IMR-90 (cell line): ENCODE measurements at regions not wholly inside any gene's neighbourhood (a gene's known extent, or its start where the extent isn't known, plus 50 kb on each side); places are given as distances from the start of the nearest gene placed in this dataset.

Source experiments
- ATAC-seq: fragments of 200-7000 bp; cut with Tn5 transposase; 2 replicates; pipeline ENCODE4 v1.9.1; 2020; ENCODE audit warnings: low read depth, mild to moderate bottlenecking, moderate library complexity
- BruUV-seq: library from RNA; stranded (reverse); fragments of 400-500 nt; replicated peaks from 2 replicates; lab custom pipeline; 2021; lab: Mats Ljungman, UMichigan
- CTCF ChIA-PET: fragments of 300-600 bp; formaldehyde crosslinking; extraction: SDS; loops from one replicate; lab custom pipeline; 2021; ENCODE audit warnings: antibody characterized with exemption; lab: Yijun Ruan, JAX
- POLR2A ChIA-PET: fragments of 300-600 bp; sonication (Branson Sonifier 250); formaldehyde crosslinking; loops from one replicate; lab custom pipeline; 2022; ENCODE audit warnings: antibody characterized with exemption; ENCODE audit not compliant: unreplicated experiment; lab: Charles Lee
- DNase-seq: peaks from one replicate; pipeline ENCODE4 v3.0.0; 2013
- H2AFZ ChIP-seq: replicated peaks from 2 replicates; pipeline ENCODE3; 2013; ENCODE audit warnings: low read length, mild to moderate bottlenecking; ENCODE audit not compliant: poor library complexity
- H2AK5ac ChIP-seq: 2 replicates; pipeline ENCODE4 v1.6.1; 2013; ENCODE audit warnings: low read depth, low read length, inconsistent platforms
- H2AK9ac ChIP-seq: replicated peaks from 2 replicates; pipeline ENCODE3; 2013; ENCODE audit warnings: mild to moderate bottlenecking, low read depth, low read length, moderate library complexity; ENCODE audit not compliant: poor library complexity
- H2BK120ac ChIP-seq: 2 replicates; pipeline ENCODE4 v1.6.1; 2013; ENCODE audit warnings: low read depth, low read length, inconsistent platforms
- H2BK15ac ChIP-seq: 3 replicates; pipeline ENCODE4 v1.6.1; 2013; ENCODE audit warnings: low read depth, low read length, inconsistent platforms
- H2BK20ac ChIP-seq: 2 replicates; pipeline ENCODE4 v1.6.1; 2013; ENCODE audit warnings: low read depth, mild to moderate bottlenecking, inconsistent platforms, low read length, moderate library complexity
- H2BK5ac ChIP-seq: 2 replicates; pipeline ENCODE4 v1.6.1; 2013; ENCODE audit warnings: mild to moderate bottlenecking, low read depth, low read length, inconsistent platforms; ENCODE audit not compliant: poor library complexity, severe bottlenecking
- H3K14ac ChIP-seq: replicated peaks from 2 replicates; pipeline ENCODE4 v1.6.1; 2013; ENCODE audit warnings: low read depth, low read length, inconsistent platforms
- H3K18ac ChIP-seq: 2 replicates; pipeline ENCODE4 v1.6.1; 2013; ENCODE audit warnings: low read depth, low read length, control low read depth
- H3K23ac ChIP-seq: 2 replicates; pipeline ENCODE4 v1.6.1; 2013; ENCODE audit warnings: low read depth, low read length, inconsistent platforms
- H3K27ac ChIP-seq: 2 replicates; pipeline ENCODE4 v1.5.1; 2013; ENCODE audit warnings: mild to moderate bottlenecking, control low read depth, low read length; ENCODE audit not compliant: insufficient read depth
- H3K27me3 ChIP-seq: 2 replicates; pipeline ENCODE4 v1.6.1; 2013; ENCODE audit warnings: low read length; ENCODE audit not compliant: control insufficient read depth, insufficient read depth
- H3K36me3 ChIP-seq: 2 replicates; pipeline ENCODE4 v1.6.1; 2013; ENCODE audit warnings: low read length, mixed read lengths; ENCODE audit not compliant: control insufficient read depth, insufficient read depth
- H3K4ac ChIP-seq: 2 replicates; pipeline ENCODE4 v1.6.1; 2013; ENCODE audit warnings: low read depth, low read length, inconsistent platforms
- H3K4me1 ChIP-seq: 2 replicates; pipeline ENCODE4 v1.6.1; 2013; ENCODE audit warnings: low read length, mixed read lengths; ENCODE audit not compliant: control insufficient read depth, insufficient read depth
- H3K4me2 ChIP-seq: 2 replicates; pipeline ENCODE4 v1.6.1; 2013; ENCODE audit warnings: low read depth, mild to moderate bottlenecking, control low read depth, low read length, moderate library complexity
- H3K4me3 ChIP-seq: 2 replicates; pipeline ENCODE4 v1.5.1; 2013; ENCODE audit warnings: low read depth, mild to moderate bottlenecking, control low read depth, low read length, moderate library complexity; ENCODE audit not compliant: insufficient read depth
- H3K56ac ChIP-seq: 2 replicates; pipeline ENCODE4 v1.6.1; 2013; ENCODE audit warnings: low read length, inconsistent platforms; ENCODE audit not compliant: insufficient read depth; ENCODE audit errors: extremely low read depth
- H3K79me1 ChIP-seq, 2 experiments: 2 replicates each; pipeline ENCODE4 v1.6.1; 2013; ENCODE audit warnings: low read length in 2 of 2, inconsistent platforms in 1 of 2, low read depth in 1 of 2
- H3K9ac ChIP-seq: 2 replicates; pipeline ENCODE4 v1.6.1; 2013; ENCODE audit warnings: low read depth, low read length, control low read depth
- H3K9me1 ChIP-seq: 2 replicates; pipeline ENCODE4 v1.6.1; 2013; ENCODE audit warnings: low read length, inconsistent platforms; ENCODE audit not compliant: insufficient read depth
- H3K9me3 ChIP-seq: 2 replicates; pipeline ENCODE4 v1.6.1; 2013; ENCODE audit warnings: low read length; ENCODE audit not compliant: control insufficient read depth, insufficient read depth
- H4K20me1 ChIP-seq: 2 replicates; pipeline ENCODE4 v1.6.1; 2013; ENCODE audit warnings: low read length, inconsistent platforms; ENCODE audit not compliant: insufficient read depth
- H4K5ac ChIP-seq: 2 replicates; pipeline ENCODE4 v1.6.1; 2013; ENCODE audit warnings: mild to moderate bottlenecking, low read depth, low read length, control low read depth
- H4K8ac ChIP-seq, 2 experiments: 2 replicates each; pipeline ENCODE4 v1.6.1; 2013; ENCODE audit warnings: low read depth in 2 of 2, low read length in 2 of 2, control low read depth in 1 of 2, inconsistent platforms in 1 of 2
- H4K91ac ChIP-seq: 2 replicates; pipeline ENCODE4 v1.6.1; 2013; ENCODE audit warnings: low read depth, low read length, inconsistent platforms; ENCODE audit not compliant: insufficient read depth
- BHLHE40 ChIP-seq: fragments of 150-350 bp; IDR thresholded peaks from 2 replicates; pipeline ENCODE4 v1.6.1; 2016; ENCODE audit warnings: mild to moderate bottlenecking, low read depth, low read length
- ELK1 ChIP-seq: fragments of 150-350 bp; IDR thresholded peaks from 2 replicates; pipeline ENCODE4 v1.6.1; 2016; ENCODE audit warnings: low read depth, mild to moderate bottlenecking, low read length, moderate library complexity, borderline replicate concordance
- FOS ChIP-seq: fragments of 150-350 bp; IDR thresholded peaks from 2 replicates; pipeline ENCODE4 v1.6.1; 2016; ENCODE audit warnings: low read depth, low read length
- MAFK ChIP-seq: IDR thresholded peaks from 2 replicates; pipeline ENCODE4 v1.6.1; 2012; ENCODE audit warnings: low read depth, low read length, improper control_type of control experiment
- MAZ ChIP-seq: IDR thresholded peaks from 2 replicates; pipeline ENCODE4 v1.6.1; 2012; ENCODE audit warnings: low read depth, mild to moderate bottlenecking, low read length, improper control_type of control experiment, moderate library complexity, borderline replicate concordance
- RFX5 ChIP-seq: IDR thresholded peaks from 2 replicates; pipeline ENCODE4 v1.8.0; 2012; ENCODE audit warnings: low read depth, mild to moderate bottlenecking, low read length, moderate library complexity
- SMC3 ChIP-seq: fragments of 150-350 bp; IDR thresholded peaks from 2 replicates; pipeline ENCODE4 v1.6.1; 2016; ENCODE audit warnings: low read depth, mild to moderate bottlenecking, antibody characterized with exemption, low read length, moderate library complexity
- WGBS, 2 experiments: methylation state at CpG; one replicate each; pipeline versions ENCODE4 v1.1.5 to v1.1.7; 2013; ENCODE audit warnings: missing lambda C conversion rate in 2 of 2; ENCODE audit not compliant: insufficient read length in 1 of 2; ENCODE audit errors: extremely low coverage in 2 of 2; 5-methylcytosine and 5-hydroxymethylcytosine counted together
- dilution Hi-C: fragments of 300-500 bp; cut with HindIII; formaldehyde crosslinking; loops from one replicate; pipeline ENCODE4 v1.14.3; 2018; ENCODE audit warnings: low sequenced_read_pairs; ENCODE audit not compliant: unreplicated experiment
- in situ Hi-C: fragments of 300-500 bp; cut with MboI; formaldehyde crosslinking; loops from 3 replicates; pipeline ENCODE4 v1.14.3; 2019; ENCODE audit warnings: low sequenced_read_pairs, inconsistent platforms, mixed read lengths
- intact Hi-C: fragments of 100-400 bp; cut with micrococcal nuclease; formaldehyde crosslinking; loops from 2 replicates; pipeline ENCODE4 v1.10.0; 2022
- TF ChIP-seq, protein P1 (sequence below): conservative IDR thresholded peaks from 2 replicates; pipeline ENCODE4 v1.5.1; 2012; ENCODE audit warnings: mild to moderate bottlenecking, low read depth, low read length, improper control_type of control experiment

- Histone ChIP-seq H2AK9ac (no peak overlapping the region), H3K27ac (no peak overlapping the region), H4K8ac (no peak overlapping the region), H3K9me3 (peaks cover 22% of the 10 kb centered on the region), H3K4ac (no peak overlapping the region), H3K27me3 (no peaks in the 10 kb centered on the region), H3K4me2 (no peak overlapping the region), H3K4me1 (no peaks in the 10 kb centered on the region), H2BK15ac (no peak overlapping the region), H2AK5ac (no peak overlapping the region), H4K5ac (no peak overlapping the region), H3K4me3 (no peak overlapping the region), H4K91ac (no peak overlapping the region), H3K36me3 (no peaks in the 10 kb centered on the region), H3K79me1 (no peaks in the 10 kb centered on the region), H2BK5ac (no peak overlapping the region), H3K18ac (no peak overlapping the region), H2BK20ac (no peak overlapping the region), H4K20me1 (no peaks in the 10 kb centered on the region), H3K23ac (no peak overlapping the region), H2AFZ (no peak overlapping the region), H2BK120ac (no peak overlapping the region), H3K14ac (no peak overlapping the region), H3K9ac (no peak overlapping the region), H3K56ac (no peak overlapping the region), H3K9me1 (no peaks in the 10 kb centered on the region)
- dilution Hi-C loops (no loop called here), in situ Hi-C loops (loop anchor here (25.0 kb wide), 1 partner anchor 387 kb away; no protein-coding TSS in a partner anchor), intact Hi-C loops (no loop called here)
- no TSS peak for BruUV-seq
- ChIA-PET POLR2A (no interaction called here), CTCF (no interaction called here)
- WGBS, 2 experiments, result 0% methylated on average over 2 of the region's 23 CpGs; no CpG with 5 or more reads in 1 of the 2 experiments
- no peak for ATAC-seq
- TF ChIP-seq, protein P1, sequence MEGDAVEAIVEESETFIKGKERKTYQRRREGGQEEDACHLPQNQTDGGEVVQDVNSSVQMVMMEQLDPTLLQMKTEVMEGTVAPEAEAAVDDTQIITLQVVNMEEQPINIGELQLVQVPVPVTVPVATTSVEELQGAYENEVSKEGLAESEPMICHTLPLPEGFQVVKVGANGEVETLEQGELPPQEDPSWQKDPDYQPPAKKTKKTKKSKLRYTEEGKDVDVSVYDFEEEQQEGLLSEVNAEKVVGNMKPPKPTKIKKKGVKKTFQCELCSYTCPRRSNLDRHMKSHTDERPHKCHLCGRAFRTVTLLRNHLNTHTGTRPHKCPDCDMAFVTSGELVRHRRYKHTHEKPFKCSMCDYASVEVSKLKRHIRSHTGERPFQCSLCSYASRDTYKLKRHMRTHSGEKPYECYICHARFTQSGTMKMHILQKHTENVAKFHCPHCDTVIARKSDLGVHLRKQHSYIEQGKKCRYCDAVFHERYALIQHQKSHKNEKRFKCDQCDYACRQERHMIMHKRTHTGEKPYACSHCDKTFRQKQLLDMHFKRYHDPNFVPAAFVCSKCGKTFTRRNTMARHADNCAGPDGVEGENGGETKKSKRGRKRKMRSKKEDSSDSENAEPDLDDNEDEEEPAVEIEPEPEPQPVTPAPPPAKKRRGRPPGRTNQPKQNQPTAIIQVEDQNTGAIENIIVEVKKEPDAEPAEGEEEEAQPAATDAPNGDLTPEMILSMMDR, result no peak
- TF ChIP-seq MAFK (no peak), FOS (no peak), MAZ (no peak), SMC3 (no peak), ELK1 (no peak), BHLHE40 (no peak), RFX5 (no peak)
- DNase-seq, result no peak
Measured at GRCh38 chr17:73998653-73999645, 204.5 kb upstream of the RPL38 start.
